ENCODE measurements at regions not wholly inside any gene's neighbourhood (a gene's known extent, or its start where the extent isn't known, plus 50 kb on each side); places are given as distances from the start of the nearest gene placed in this dataset.
A peak's percentile ranks its signal among the peaks of the same experiment; 100 is the strongest.

GRCh38 chrX:10288373-10288975 is 131.7 kb downstream of the CLCN4 start:
- no peak for DNase-seq

DNA sequence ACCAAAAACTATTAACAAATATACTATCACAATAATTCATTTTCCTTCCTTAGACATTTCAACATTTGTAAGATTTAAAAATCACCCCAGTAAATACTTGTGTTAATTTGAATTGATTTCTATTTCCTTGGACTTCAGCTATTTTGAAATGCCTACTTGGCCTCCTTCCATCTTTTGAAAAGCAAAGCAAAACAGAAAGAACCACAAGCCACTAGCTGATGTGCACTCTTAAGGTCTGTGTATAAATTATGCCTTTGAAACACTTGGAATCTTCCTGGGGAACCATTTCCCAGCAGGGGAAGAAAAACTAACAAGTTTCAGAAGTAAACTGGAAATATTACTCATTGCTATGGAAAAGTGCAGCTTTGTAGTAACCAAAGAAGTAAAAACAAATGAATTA is 139.8 kb downstream of the CLCN4 start:
- DNase-seq = no peak

DNA sequence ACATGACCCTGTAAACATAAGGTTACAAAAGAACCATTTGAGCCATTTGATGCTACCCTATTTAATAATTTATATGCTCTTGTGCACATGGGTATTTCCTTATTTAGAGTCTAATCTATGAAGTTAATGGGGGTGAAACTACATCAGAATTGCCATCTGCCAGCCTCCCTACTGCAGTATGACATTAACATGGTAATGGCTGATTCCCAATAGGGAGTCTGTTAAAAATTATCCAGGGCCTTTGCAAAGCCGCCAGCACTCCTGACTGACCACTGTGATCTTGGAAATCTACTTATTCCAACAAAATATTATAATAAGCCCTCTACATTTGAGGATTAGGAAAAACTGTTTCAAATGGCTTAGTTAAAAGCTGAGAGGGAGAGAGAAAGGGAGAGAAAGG is 153.7 kb downstream of the CLCN4 start:
- DNase-seq = no peak

GRCh38 chrX:10314530-10315104 is 157.8 kb downstream of the CLCN4 start:
- no peak for DNase-seq

- no peak for DNase-seq
Measured at GRCh38 chrX:10325611-10326010, 168.8 kb downstream of the CLCN4 start.

GRCh38 chrX:10326578-10326977 is 169.8 kb downstream of the CLCN4 start:
- DNase-seq = no peak

GRCh38 chrX:10327651-10328050 is 170.9 kb downstream of the CLCN4 start:
- DNase-seq = no peak

GRCh38 chrX:10329984-10330383 is 173.2 kb downstream of the CLCN4 start:
- no peak for DNase-seq

DNA sequence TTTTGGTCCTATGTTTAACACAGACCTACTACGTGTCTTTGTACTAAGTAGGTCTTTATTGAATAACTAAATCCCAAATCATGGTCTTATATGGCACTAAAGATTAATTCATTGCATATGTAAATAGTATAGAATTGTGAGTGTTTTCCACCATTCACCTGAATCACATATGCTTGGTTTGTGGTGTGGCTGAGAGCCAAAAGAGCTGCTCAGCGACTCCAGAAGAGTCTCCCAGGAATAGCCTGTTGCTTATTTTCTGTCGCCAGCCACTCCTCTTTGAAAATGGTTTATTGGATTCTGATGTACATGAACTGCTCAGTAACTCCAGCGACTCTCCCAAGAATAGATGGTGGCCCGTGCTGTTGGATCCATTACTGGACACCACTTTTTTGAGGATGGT is 184.5 kb downstream of the CLCN4 start:
- DNase-seq = peak; percentile 31

GRCh38 chrX:10350221-10350620 is 193.4 kb downstream of the CLCN4 start:
- DNase-seq = no peak

DNA sequence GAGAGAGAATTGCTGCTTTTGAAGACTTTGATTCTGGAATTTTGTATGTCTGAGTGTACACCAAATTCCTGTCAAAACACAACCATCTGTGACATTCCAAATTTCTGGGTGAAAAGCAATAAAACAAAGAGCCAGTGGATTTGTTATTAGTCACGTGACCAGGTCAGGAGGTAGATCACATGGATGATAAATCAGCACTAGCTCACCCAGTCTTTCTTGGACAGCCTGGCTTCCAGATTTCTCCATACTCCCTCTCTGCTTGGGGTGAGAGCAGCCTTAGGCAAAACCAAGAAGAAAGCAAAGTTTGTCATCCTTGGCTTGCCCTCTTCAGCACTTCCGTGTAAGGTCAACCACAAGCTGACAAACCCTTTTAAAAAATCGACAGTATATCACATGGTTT is 194.2 kb downstream of the CLCN4 start:
- DNase-seq = no peak

- DNase-seq = no peak
Measured at GRCh38 chrX:10352536-10352935, 195.8 kb downstream of the CLCN4 start.

GRCh38 chrX:10356979-10357378 is 200.2 kb downstream of the CLCN4 start:
- DNase-seq = no peak

DNA sequence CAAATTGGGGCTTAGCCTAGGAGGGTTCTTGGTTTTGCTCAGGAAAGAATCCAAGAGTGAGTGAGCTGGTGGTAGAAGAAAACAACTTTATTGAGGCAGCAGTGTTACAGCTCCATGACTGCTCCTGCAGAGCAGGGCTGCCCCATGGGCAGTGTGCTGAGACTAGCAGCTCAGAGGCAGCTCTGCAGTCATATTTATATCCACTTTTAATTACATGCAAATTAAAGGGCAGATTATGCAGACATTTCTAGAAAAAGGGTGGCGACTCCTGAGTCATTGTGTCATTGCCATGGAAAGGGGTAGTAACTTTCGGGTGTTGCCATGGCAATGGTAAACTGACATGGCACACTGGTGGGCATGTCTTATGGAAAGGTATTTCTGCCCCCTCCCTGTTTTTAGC is 202.2 kb downstream of the CLCN4 start:
- no peak for DNase-seq

- no peak for DNase-seq
Measured at GRCh38 chrX:10360116-10360515, 203.3 kb downstream of the CLCN4 start.

DNA sequence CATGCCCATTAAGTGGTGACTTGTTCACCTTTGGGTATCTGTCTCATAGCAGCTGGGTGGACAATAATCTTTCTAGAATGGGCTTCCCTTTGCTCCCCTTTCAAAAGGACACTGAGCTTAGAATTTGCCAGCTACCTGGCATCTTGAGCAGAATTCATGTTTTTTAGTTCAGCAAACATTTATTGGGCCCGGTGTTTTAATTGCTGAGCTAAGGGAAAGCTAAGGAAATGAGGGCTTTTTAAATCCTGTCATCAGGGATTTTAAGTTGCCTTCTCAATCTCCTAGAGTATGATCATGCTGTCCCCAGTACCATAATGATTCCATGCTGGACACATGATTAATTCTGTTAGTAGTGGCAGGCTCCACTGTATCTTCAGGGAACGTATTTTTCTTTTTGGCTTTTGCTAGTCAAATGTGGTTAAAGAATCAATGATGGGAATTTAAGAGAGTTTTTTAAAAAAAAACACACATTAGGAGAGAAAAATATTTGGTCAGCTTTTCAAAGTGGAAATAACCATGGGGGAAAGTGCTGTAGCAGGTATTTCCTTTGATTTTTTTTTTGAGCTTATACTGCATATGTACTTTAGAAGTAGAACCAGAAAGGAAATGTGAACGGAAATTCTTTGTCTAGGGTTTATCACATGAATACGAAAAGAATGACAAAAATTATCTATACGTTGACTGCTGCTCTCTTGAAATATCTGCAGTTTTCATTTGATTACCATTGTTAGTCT is 208.9 kb downstream of the CLCN4 start:
- DNase-seq = no peak

DNA sequence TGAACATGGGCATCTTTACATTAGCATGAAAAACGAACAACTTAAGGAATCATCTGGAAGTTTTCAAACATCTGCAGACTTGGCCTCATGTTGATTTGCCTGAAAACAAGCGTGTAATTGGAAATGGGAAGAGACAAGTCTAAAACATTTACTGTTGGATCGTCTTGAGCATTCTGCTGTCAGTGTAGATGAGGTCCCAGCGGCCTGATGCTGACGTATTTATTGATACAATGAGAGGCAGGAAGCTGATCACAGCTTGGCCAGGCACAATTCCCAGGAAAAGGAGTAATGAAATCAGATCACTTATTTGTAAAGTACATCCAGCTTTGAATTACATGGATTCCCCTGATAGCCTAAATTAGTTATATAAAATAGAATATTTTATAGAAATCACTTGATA is 210.6 kb downstream of the CLCN4 start:
- no peak for DNase-seq

- no peak for DNase-seq
Measured at GRCh38 chrX:10370976-10371375, 214.2 kb downstream of the CLCN4 start.

DNA sequence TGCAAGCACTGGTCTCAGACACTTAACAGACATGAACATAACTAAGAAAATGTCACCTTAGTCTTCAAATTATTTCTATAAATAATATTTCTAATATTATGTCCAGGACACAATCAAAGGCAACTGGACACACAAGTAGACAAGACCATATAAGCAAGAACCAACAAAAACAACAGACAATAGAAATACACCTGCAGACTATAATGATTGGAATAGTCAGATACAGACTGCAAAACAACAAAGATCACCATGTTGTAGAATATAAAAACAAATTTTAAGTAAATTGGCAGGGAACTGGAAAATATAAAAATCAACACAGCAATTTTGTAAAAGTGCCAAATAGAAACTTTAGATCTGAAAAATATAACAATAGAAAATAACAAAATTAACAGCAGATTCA is 220.7 kb downstream of the CLCN4 start:
- no peak for DNase-seq

- DNase-seq = no peak
Measured at GRCh38 chrX:10379878-10380277, 223.1 kb downstream of the CLCN4 start.

DNA sequence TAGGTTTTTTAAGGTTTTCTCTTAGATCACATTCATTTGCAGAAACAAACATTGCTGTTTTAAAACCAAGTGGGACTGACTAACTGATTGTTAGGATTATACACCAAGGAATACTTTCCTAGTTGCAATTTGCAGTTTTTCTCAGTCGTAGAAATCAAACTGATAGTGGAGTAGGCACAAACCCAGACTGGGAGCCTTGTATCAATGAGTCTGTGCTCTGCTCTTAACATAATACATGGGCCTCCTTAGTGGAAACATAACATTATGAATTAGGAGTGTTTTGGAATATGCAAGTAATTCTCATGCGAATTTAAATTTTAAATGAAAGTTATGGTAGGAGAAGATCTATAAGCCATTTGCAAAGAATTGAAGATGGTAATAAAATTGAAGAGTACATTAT is 223.5 kb downstream of the CLCN4 start:
- no peak for DNase-seq

GRCh38 chrX:10381193-10381592 is 224.4 kb downstream of the CLCN4 start:
- DNase-seq = no peak

GRCh38 chrX:10387011-10387410 is 230.2 kb downstream of the CLCN4 start:
- no peak for DNase-seq

DNA sequence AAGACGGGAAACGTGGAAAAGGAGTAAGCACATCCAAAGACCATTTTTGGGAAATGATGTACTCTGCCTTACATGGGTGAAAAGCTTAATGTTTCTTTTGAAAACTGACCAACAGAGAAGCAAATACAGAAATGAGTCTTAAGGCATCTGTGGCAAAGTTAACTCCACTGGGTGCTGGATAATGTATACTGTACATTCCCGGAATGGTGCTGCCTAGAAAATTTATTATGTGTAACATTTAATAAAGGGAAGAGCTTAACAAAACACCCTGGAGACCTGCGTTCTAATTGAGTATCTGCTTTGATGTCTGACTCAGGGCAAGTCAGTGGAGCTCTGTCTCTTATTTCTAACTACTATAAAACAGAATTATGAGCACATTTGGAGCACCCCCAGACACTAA is 230.2 kb downstream of the MID1 start:
- DNase-seq = no peak

DNA sequence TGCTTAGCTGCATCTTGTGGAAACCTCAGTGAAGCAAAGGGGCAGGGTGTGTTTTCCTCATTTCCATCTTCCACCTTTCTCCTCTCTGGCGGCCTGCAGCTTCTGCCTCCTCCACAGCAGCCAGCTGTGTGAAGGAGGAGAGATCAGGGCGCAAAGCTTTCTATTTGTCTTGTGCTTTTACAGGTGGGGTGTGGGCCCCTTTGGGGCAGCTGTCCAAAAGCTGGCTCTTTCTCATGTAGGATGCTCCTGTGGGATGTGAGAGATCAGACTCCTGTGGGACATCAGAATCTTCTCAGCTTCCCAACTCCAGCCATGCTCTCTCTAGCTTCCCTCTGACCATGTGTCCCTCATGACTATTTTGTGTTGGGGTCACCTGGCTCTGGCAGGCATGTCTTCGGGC is 227.1 kb downstream of the MID1 start:
- no peak for DNase-seq

Data from NCI-H2107 (cell line).